GM19452 (cell line): ENCODE measurements at regions not wholly inside any gene's neighbourhood (a gene's known extent, or its start where the extent isn't known, plus 50 kb on each side); places are given as distances from the start of the nearest gene placed in this dataset.
"Not testable (repeated sequence)": the region's sequence is repeated elsewhere in the genome, so short reads cannot be mapped to it uniquely, and the experiment has no call there.

ENCODE experiments used
- ATAC-seq: cut with Tn5 transposase; IDR thresholded peaks from one replicate; pipeline ENCODE4 v1.9.1; 2021; ENCODE audit not compliant: unreplicated experiment

GRCh38 chr9:29043072-29043471, 1469.8 kb upstream of the C9orf72 start:
- no peak for ATAC-seq

DNA sequence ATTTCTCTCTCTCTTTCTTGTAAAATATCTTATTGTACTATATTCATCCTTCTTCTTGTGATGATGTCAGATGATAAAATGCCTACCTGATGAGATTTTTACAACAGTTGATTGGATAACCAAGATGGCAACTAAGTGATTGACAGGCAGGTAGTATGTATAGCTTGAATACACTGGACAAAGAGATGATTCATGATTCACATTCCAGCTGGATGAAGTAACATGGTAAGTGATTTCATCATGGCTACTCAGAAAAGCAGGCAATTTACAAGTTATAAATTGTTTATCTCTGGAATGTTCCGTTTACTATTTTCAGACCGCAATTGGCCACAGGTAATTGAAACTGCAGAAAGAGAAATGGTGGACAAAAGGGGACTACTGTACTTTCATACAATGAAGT, 1471.7 kb upstream of the C9orf72 start:
- no peak for ATAC-seq

DNA sequence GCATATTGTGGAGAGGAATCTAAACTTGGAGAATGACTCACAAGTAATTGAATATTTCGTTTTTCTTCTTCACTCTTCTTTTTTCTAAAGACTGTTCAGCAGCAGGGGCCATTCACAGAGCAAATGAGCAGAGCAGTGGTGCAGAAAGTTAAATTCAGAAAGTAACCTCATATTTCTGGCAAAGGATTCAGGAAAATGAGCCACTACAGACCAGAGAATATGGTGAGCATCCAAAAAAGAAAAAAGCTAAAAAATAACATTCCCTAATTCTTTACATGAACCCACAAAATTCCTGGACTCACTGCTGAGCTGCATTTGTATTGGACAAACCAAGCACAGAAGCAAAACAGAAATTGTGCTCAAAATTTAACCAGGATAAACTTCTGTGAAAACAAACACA, 1486.8 kb upstream of the C9orf72 start:
- no peak for ATAC-seq

GRCh38 chr9:29062446-29062845, 1489.2 kb upstream of the C9orf72 start:
- no peak for ATAC-seq

DNA sequence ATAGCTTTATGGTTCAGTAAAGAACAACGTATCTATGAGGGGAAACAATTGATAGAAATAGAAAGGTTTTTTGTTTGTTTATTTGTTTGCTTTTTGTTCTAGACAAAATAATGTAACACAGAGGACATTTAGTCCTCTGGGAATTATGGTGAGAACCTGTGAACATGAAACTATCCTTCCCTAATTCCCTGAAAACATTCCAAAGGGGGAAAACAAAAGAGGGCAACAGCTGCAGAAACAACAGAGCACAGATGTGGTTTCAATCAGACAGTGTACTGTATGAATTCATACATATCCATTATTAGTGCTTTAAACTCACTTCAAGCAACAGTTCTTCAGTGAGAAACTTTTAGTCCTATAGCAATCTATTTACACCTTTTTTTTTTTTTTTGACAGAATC, 1489.8 kb upstream of the C9orf72 start:
- no peak for ATAC-seq

GRCh38 chr9:29066141-29066640, 1492.9 kb upstream of the C9orf72 start:
- no peak for ATAC-seq

DNA sequence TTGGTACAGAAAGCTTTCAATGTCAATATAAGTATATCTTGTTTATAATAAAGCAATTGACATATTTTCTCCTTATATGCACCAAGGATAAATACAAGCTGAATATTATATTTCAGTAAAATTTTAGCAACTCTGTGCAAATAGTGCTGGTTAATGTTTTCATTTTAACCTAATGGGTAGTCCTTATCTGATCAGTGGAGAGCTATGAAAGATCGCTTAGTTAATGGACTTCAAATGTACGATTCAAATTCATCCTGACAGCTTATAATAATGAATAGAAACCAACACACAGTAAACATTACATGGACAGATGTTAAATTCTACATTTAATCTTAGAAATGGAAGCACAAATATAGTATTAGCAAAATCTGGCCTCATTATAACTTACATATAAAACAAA, 1495.2 kb upstream of the C9orf72 start:
- no peak for ATAC-seq

GRCh38 chr9:29069376-29069775, 1496.1 kb upstream of the C9orf72 start:
- ATAC-seq = no peak

DNA sequence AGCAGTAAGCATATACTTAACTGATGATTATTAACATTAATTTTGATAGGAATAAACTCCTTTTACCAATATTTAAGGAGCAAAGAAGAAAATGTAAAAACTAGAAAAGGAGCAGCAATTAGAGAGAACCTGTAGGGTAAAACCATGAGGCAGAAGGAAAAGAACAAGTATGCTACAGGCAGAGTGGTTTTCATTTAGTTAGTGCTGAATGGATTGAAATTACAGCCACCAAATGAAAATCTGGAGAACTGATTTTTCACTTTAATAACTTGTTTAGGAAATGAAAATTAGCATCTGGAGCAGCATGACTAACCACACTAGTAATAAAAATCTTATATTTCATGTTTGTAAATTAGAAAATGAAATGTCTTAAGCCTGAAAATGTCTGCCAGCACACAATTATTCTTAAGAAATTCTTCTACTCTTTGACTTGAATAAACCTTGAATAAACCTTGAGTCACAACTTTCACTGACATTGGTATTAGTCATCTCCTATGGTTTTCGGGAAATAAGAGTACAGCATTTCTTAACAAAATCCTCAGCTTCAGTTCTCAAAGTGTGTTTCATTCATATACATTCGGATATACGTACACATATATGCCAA, 1504.9 kb upstream of the C9orf72 start:
- ATAC-seq = no peak

GRCh38 chr9:29100762-29101161, 1527.5 kb upstream of the C9orf72 start:
- ATAC-seq = no peak

DNA sequence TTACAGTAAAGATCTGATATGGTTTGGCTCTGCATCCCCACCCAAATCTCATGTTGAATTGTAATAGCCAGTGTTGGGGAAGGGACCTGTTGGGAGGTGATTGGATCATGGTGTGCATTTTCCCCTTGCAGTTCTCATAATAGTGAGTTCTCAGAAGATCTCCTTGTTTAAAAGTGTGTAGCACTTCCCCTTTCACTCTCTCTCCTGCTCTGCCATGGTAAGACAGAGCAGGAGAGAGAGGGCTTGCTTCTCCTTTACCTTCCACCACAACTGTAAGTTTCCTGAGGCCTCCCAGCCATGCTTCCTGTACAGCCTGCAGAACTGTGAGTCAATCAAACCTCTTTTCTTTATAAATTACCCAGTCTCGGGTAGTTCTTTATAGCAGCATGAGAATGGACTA, 1530.9 kb upstream of the C9orf72 start:
- not testable (repeated sequence) for ATAC-seq

DNA sequence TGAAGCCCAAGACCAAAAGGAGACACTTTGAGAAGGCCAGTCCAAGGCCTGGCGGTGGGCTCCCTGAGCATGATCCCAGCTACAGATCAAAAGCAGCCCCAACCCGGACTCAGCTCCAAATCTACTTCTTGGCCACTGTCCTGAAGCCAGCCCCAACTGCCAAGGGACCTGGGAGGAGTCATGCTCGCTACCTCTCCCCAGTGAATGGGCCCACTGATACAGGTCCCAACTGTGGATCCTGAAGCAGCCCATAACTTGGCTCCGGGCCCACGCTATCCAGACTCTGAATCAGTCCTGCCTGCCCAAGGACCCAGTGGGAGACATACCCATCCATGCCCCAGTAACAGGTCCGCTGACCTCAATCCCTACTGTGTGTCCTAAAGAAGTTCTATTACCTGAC, 1545.3 kb upstream of the C9orf72 start:
- no peak for ATAC-seq

DNA sequence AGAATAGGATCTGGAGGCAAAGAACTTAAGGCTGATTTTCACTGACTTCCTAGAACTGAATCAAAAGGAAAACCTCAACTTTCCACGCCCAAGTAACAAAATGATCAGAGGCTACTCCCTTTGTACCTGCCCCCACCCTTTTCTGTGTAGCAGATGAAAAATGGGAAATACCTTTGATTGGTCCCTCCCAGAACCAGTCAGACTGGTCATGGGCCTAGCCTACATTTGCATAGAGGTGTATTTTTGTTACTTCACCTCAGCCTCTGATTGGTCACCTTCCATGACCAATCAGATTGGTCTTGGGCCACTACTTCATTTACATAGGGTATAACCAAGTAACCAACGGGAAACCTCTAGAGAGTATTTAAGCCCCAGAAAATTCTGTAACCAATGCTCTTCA, 1553.5 kb upstream of the C9orf72 start:
- ATAC-seq = no peak

DNA sequence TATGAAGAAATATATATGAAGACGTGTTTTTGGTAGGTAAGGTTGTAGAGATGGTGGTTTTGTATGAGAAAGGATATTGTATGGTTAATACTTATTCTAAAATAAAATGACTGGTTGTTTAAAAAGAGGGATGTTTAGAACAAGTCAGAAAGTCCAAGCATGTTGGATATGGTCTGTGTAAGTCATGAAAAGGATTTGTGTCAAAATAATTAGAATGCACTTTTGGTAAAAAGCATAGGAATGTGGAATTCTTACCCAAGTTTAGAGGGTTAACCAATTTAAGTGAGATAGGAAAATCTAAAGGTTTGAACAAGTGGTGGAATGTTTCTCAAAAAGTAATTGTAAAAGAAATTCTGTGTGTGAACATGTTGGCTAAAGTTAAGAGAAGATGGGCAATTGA, 1556.5 kb upstream of the C9orf72 start:
- ATAC-seq = no peak

GRCh38 chr9:29144476-29144875, 1571.2 kb upstream of the C9orf72 start:
- no peak for ATAC-seq

GRCh38 chr9:29150606-29151005, 1577.3 kb upstream of the C9orf72 start:
- ATAC-seq = no peak

DNA sequence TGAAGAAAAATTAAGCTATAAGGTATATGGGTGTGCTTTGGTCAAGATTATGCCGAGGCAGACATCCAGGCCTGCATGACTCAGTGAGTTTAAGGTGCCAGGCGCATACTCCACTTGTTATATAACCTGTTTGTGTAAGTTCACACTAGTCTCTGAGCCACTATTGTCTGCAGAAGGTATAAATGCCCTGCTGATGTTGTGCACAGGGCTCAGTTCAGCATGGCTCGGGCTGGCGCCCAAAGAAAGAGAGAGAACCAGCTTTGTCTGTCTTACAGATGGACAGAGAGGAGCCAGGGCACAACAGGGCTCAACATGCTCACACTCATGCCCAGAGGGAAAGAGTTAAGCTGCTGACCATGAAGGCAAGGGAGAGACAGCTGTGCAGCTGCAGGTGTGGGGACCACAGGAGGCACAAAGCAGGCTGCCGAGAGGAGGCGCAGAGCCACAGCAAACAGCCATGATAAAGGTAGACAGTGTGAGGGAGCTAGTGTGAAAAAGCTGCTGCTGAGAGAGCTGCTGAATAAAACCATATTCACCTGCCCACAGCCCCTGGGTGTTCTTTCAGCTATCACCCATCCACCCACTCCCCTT, 1587.6 kb upstream of the C9orf72 start:
- ATAC-seq = no peak

- ATAC-seq = no peak
Measured at GRCh38 chr9:29174136-29174535, 1600.9 kb upstream of the C9orf72 start.

GRCh38 chr9:29176231-29176630, 1603.0 kb upstream of the C9orf72 start:
- ATAC-seq = no peak

DNA sequence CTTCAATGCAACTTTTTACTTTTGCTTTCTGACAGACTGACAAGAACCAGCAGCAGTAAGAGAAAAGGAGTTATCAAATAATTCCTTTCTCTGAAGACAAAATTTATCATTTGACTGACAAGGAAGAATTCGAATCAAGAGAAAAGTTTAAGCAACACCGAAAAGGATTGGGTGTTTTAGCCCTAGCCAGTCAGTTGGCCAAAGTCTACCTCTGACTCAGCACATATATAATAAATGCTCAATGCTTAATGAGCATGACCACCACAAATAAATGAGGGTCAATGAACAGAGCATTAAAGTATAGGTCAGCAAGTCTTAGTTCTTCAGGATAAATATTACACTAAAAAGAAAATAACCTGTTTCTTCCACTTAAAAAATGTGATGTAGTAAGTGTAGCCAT, 1603.5 kb upstream of the C9orf72 start:
- ATAC-seq = no peak

GRCh38 chr9:29183971-29184370, 1610.7 kb upstream of the C9orf72 start:
- no peak for ATAC-seq

DNA sequence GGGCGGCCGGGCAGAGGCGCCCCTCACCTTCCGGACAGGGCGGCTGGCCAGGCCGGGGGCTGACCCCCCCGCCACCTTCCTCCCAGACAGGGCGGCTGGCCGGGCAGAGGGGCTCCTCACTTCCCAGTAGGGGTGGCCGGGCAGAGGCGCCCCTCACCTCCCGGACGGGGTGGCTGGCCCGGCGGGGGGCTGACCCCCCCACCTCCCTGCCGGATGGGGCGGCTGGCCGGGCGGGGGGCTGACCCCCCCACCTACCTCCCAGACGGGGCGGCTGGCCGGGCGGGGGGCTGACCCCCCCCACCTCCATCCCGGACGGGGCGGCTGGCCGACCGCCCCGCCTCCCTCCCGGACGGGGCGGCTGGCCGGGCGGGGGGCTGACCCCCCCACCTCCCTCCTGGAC, 1615.5 kb upstream of the C9orf72 start:
- ATAC-seq = not testable (repeated sequence)

- not testable (repeated sequence) for ATAC-seq
Measured at GRCh38 chr9:29189221-29189620, 1615.9 kb upstream of the C9orf72 start.
